GM19397 (cell line): ENCODE measurements at regions not wholly inside any gene's neighbourhood (a gene's known extent, or its start where the extent isn't known, plus 50 kb on each side); places are given as distances from the start of the nearest gene placed in this dataset.
"Not testable (repeated sequence)": the region's sequence is repeated elsewhere in the genome, so short reads cannot be mapped to it uniquely, and the experiment has no call there.

ENCODE experiments used
- ATAC-seq: cut with Tn5 transposase; IDR thresholded peaks from one replicate; pipeline ENCODE4 v1.9.1; 2021; ENCODE audit warnings: mild to moderate bottlenecking, moderate library complexity; ENCODE audit not compliant: unreplicated experiment

GRCh38 chr16:85236818-85237150 is 124.5 kb upstream of the CIBAR2 start:
- ATAC-seq, result no peak

- ATAC-seq, result no peak
These were observed 125.5 kb upstream of the CIBAR2 start for GRCh38 chr16:85237817-85238216.

DNA sequence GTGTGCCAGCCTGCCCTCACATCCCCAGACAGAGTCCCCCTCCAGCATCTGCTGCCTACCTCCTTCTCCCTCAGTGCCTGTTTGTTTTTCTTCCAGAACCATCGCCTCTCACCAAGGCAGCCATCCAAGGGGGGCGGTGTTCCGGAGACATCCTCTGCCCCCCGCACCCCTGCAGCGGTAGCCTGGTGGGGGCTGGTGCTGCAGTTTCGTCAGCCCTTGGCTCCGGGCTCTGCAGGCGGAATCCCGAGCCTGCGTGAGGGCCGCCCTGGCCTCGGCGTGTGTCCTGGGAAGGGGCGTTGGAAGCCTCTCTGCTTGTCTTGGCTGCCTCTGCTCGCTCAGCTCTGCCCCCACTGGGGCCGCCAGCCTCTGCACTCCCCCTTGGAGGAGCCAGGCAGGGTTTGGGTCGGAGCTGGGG is 126.0 kb upstream of the CIBAR2 start:
- no peak for ATAC-seq

GRCh38 chr16:85239239-85239638 is 127.0 kb upstream of the CIBAR2 start:
- no peak for ATAC-seq

- no peak for ATAC-seq
These were observed 127.6 kb upstream of the CIBAR2 start for GRCh38 chr16:85239871-85240270.

GRCh38 chr16:85240982-85241924 is 129.0 kb upstream of the CIBAR2 start:
- ATAC-seq, result no peak

DNA sequence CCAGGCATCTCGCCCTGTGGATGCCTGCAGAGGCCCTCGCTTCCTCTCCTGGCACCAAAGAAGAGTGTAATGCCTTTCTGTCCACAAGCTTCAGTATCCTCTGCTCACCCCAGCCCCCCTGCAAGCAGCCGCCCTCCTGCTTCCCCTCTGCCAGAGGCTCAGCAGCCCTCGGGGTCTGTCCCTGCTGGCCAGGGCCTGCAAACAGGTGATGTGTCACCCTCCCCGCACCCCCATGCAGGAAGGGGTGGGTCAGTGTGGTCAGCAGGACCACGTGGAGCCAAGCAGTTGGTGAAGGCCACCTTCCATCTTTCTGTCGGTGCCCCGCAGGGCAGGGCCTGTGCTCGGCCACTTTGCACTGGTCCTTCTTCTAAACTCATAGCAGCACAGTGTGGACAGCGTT is 129.9 kb upstream of the CIBAR2 start:
- no peak for ATAC-seq

DNA sequence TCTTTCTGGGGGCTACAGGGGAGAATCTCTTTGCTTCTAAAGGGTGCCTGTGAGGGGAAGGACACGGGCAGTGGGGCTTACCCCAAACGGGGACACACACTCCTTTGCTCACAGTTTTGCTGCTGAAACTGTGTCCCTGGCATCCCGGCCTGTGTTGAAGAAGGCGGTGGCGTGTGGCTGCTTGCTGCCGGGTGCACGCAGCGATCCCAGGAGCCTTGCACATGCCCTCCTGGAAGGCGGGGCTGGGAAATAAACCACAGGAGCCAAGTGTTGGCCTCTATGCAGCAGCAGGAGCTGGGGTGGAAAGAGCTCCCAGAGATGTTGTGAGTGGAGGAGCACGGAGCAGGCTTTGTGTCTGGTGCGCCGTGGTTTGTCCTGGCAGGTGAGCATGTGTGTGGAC is 131.0 kb upstream of the CIBAR2 start:
- ATAC-seq, result no peak

DNA sequence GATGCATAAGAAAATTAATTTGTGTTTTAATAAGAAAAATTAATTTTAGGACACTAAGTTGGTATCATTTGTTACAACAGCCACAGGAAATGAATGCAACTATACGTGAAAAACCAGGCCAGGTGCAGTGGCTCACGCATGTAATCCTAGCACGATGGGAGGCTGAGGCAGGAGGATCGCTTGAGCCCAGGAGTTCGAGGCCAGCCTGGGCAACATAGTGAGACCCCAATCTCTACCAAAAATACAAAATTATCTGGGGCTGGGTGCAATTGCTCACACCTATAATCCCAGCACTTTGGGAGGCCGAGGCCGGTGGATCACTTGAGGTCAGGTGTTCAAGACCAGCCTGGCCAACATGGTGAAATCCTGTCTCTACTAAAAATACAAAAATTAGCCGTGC is 132.2 kb upstream of the CIBAR2 start:
- ATAC-seq, result not testable (repeated sequence)

- ATAC-seq, result no peak
These were observed 133.3 kb upstream of the CIBAR2 start for GRCh38 chr16:85245307-85246172.

- ATAC-seq, result no peak
These were observed 134.2 kb upstream of the CIBAR2 start for GRCh38 chr16:85246473-85246872.

DNA sequence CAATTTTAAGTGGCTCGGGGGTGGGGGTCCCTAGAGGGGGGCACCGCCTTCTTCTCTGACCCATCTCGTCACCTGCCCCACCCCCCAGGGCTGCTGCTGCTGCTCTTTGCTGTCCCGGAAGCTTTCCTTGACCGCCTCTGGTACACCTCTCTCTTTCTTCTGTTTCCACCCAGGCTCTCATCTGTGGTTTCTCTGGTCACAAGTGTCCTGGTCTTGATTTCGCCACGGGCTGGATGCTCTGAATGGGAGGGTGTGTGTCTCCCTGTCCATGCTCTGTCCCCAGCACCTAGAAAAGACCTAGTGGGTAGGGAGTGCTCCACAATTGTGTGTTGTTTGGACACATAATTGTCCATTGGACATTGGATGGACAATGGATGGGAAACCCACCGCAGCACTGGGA is 134.7 kb upstream of the CIBAR2 start:
- ATAC-seq, result no peak

- ATAC-seq, result no peak
These were observed 136.1 kb upstream of the CIBAR2 start for GRCh38 chr16:85248342-85248741.

- no peak for ATAC-seq
These were observed 136.6 kb upstream of the CIBAR2 start for GRCh38 chr16:85248857-85249256.

GRCh38 chr16:85249418-85250146 is 137.3 kb upstream of the CIBAR2 start:
- no peak for ATAC-seq

DNA sequence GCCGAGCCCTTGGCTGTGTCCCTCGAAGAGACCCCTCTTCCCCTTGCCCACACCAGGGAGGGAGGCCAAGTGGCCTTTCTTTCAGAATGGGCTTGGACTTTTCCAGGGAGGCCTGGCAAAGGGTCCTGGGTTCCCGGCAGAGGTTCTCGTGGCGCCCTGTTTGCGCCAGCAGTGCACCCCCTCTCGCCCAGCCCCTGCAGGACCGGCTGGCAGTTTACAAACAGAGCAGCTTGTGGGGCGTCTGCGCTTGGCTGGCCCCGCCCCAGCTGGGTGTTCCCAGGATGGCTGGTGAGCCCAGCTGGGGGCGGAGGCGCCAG is 137.8 kb upstream of the CIBAR2 start:
- ATAC-seq, result no peak

DNA sequence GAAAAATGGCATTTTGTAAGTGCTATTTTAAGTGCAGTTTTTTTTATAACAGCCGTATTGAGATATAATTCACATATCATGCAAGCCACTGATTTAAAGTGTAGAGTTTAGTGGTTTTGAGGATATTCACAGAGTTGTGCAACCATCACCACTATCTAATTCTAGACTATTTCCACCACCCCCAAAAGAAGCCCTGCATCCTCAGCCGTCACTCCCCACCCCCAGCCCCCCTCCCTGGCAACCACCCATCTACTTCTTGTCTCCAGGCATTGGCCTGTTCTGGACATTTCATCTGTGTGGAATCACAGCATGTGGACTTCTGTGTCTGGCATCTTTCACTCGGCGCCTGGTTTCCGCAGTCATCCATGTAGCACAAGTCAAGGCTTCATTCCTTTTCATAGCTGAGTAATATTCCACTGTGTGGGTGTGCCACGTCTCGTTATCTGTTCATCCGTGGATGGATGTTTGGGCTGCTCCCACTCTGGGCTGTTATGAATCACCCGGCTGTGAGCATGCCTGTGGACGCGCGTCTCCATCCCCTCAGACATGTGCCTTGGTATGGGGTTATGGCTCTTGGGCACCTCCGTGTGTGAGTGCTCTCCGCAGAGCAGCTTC is 138.4 kb upstream of the CIBAR2 start:
- no peak for ATAC-seq

GRCh38 chr16:85251225-85251760 is 139.0 kb upstream of the CIBAR2 start:
- no peak for ATAC-seq

- ATAC-seq, result no peak
These were observed 139.7 kb upstream of the CIBAR2 start for GRCh38 chr16:85252014-85252413.

GRCh38 chr16:85252461-85252860 is 140.2 kb upstream of the CIBAR2 start:
- ATAC-seq, result no peak
